Smooth muscle cell (in vitro differentiated cells): ENCODE measurements at regions not wholly inside any gene's neighbourhood (a gene's known extent, or its start where the extent isn't known, plus 50 kb on each side); places are given as distances from the start of the nearest gene placed in this dataset.

Experiments
- DNase-seq: peaks from one replicate; lab custom pipeline; 2025; ENCODE audit not compliant: unreplicated experiment; lab: John Stamatoyannopoulos, UW
- H2AFZ ChIP-seq: fragments of 200-600 bp; sonication (generic); 2 replicates; pipeline ENCODE4 v1.6.0; 2016; ENCODE audit warnings: antibody characterized with exemption, low read depth, mild to moderate bottlenecking
- H3F3A ChIP-seq: fragments of 200-600 bp; sonication (generic); 2 replicates; pipeline ENCODE4 v1.6.0; 2017; ENCODE audit warnings: antibody characterized with exemption, low read depth
- H3K27ac ChIP-seq: fragments of 200-600 bp; sonication (generic); 2 replicates; pipeline ENCODE4 v1.5.1; 2016; ENCODE audit warnings: low read depth, mild to moderate bottlenecking
- H3K27me3 ChIP-seq: fragments of 200-600 bp; sonication (generic); 2 replicates; pipeline ENCODE4 v1.6.1; 2016; ENCODE audit warnings: low read depth, mild to moderate bottlenecking
- H3K36me3 ChIP-seq: fragments of 200-600 bp; sonication (generic); 2 replicates; pipeline ENCODE4 v1.5.1; 2016; ENCODE audit warnings: low read depth
- H3K4me1 ChIP-seq: fragments of 200-600 bp; sonication (generic); 2 replicates; pipeline ENCODE4 v1.5.1; 2016; ENCODE audit warnings: low read depth
- H3K4me2 ChIP-seq: fragments of 200-600 bp; sonication (generic); 2 replicates; pipeline ENCODE4 v1.6.0; 2016; ENCODE audit warnings: mild to moderate bottlenecking
- H3K4me3 ChIP-seq: fragments of 200-600 bp; sonication (generic); 2 replicates; pipeline ENCODE4 v1.5.1; 2016; ENCODE audit warnings: mild to moderate bottlenecking
- H3K79me2 ChIP-seq: fragments of 200-600 bp; sonication (generic); 2 replicates; pipeline ENCODE4 v1.6.0; 2016; ENCODE audit warnings: low read depth, mild to moderate bottlenecking
- H3K9ac ChIP-seq: fragments of 200-600 bp; sonication (generic); 2 replicates; pipeline ENCODE4 v1.6.0; 2016; ENCODE audit warnings: low read depth
- H3K9me3 ChIP-seq: fragments of 200-600 bp; sonication (generic); replicated peaks from 2 replicates; pipeline ENCODE4 v1.5.1; 2016; ENCODE audit warnings: low read depth
- H4K20me1 ChIP-seq: fragments of 200-600 bp; sonication (generic); 2 replicates; pipeline ENCODE4 v1.6.0; 2016; ENCODE audit warnings: low read depth
- WGBS: methylation state at CpG from one replicate; pipeline ENCODE4 v1.1.7; 2016; ENCODE audit warnings: low lambda C conversion rate; 5-methylcytosine and 5-hydroxymethylcytosine counted together
- TF ChIP-seq, protein P1 (sequence below): fragments of 200-600 bp; sonication (generic); IDR thresholded peaks from 2 replicates; pipeline ENCODE4 v1.5.1; 2017; ENCODE audit warnings: borderline replicate concordance, mild to moderate bottlenecking, antibody characterized with exemption; ENCODE audit not compliant: insufficient read depth, poor library complexity, severe bottlenecking

- TF ChIP-seq, protein P1, sequence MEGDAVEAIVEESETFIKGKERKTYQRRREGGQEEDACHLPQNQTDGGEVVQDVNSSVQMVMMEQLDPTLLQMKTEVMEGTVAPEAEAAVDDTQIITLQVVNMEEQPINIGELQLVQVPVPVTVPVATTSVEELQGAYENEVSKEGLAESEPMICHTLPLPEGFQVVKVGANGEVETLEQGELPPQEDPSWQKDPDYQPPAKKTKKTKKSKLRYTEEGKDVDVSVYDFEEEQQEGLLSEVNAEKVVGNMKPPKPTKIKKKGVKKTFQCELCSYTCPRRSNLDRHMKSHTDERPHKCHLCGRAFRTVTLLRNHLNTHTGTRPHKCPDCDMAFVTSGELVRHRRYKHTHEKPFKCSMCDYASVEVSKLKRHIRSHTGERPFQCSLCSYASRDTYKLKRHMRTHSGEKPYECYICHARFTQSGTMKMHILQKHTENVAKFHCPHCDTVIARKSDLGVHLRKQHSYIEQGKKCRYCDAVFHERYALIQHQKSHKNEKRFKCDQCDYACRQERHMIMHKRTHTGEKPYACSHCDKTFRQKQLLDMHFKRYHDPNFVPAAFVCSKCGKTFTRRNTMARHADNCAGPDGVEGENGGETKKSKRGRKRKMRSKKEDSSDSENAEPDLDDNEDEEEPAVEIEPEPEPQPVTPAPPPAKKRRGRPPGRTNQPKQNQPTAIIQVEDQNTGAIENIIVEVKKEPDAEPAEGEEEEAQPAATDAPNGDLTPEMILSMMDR = no peak
- H2AFZ ChIP-seq = no peak overlapping the region
- H3F3A ChIP-seq = no peaks in the 10 kb centered on the region
- H3K79me2 ChIP-seq = no peaks in the 10 kb centered on the region
- no peaks in the 10 kb centered on the region for H4K20me1 ChIP-seq
- H3K9ac ChIP-seq = no peak overlapping the region
- no peak overlapping the region for H3K27ac ChIP-seq
- DNase-seq = no peak
- H3K4me2 ChIP-seq = no peak overlapping the region
- H3K4me1 ChIP-seq = no peaks in the 10 kb centered on the region
- no peaks in the 10 kb centered on the region for H3K9me3 ChIP-seq
- H3K36me3 ChIP-seq = no peaks in the 10 kb centered on the region
- H3K27me3 ChIP-seq = no peaks in the 10 kb centered on the region
- H3K4me3 ChIP-seq = no peak overlapping the region
Observed at GRCh38 chr7:18145160-18145559, 117.5 kb upstream of the PRPS1L1 start.

DNA sequence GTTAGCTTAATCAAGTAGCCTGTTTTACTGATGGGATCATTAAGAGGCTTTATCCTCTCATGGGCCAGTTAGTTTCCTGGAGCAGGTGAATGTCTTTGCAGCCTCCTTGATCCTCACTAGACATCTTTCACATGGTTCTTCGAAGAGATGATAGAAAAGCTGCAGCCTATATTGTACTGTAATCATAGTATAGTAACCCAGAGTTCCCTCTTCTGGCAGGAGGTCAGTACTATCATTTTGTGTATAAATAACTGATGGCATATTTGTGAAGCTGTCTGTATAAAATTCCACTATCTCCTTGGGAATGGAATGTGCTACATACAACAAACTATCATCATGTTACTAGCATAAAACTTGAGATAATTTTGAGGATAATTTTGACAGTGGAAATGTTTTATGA is 123.8 kb upstream of the PRPS1L1 start:
- H3K9me3 ChIP-seq = no peaks in the 10 kb centered on the region
- H3K4me1 ChIP-seq = no peaks in the 10 kb centered on the region
- no peak overlapping the region for H3K9ac ChIP-seq
- no peaks in the 10 kb centered on the region for H3F3A ChIP-seq
- no peaks in the 10 kb centered on the region for H3K79me2 ChIP-seq
- TF ChIP-seq, protein P1 = no peak
- no peak overlapping the region for H3K27ac ChIP-seq
- H2AFZ ChIP-seq = no peak overlapping the region
- H3K27me3 ChIP-seq = peaks cover 14% of the 10 kb centered on the region
- no peak for DNase-seq
- no peak overlapping the region for H3K4me2 ChIP-seq
- no peak overlapping the region for H3K4me3 ChIP-seq
- WGBS = 74% methylated on average over 1 of the region's 1 CpG
- H4K20me1 ChIP-seq = no peaks in the 10 kb centered on the region
- H3K36me3 ChIP-seq = no peaks in the 10 kb centered on the region

- TF ChIP-seq, protein P1 = no peak
- H3K9ac ChIP-seq = no peak overlapping the region
- peaks cover 24% of the 10 kb centered on the region for H3K27me3 ChIP-seq
- no peaks in the 10 kb centered on the region for H3F3A ChIP-seq
- H2AFZ ChIP-seq = no peak overlapping the region
- H4K20me1 ChIP-seq = no peaks in the 10 kb centered on the region
- no peaks in the 10 kb centered on the region for H3K9me3 ChIP-seq
- no peaks in the 10 kb centered on the region for H3K79me2 ChIP-seq
- 91% methylated on average over 6 of the region's 6 CpGs for WGBS
- no peaks in the 10 kb centered on the region for H3K36me3 ChIP-seq
- H3K4me2 ChIP-seq = no peak overlapping the region
- DNase-seq = no peak
- no peaks in the 10 kb centered on the region for H3K4me1 ChIP-seq
- H3K4me3 ChIP-seq = no peak overlapping the region
- no peak overlapping the region for H3K27ac ChIP-seq
Observed at GRCh38 chr7:18153183-18153748, 125.6 kb upstream of the PRPS1L1 start.

DNA sequence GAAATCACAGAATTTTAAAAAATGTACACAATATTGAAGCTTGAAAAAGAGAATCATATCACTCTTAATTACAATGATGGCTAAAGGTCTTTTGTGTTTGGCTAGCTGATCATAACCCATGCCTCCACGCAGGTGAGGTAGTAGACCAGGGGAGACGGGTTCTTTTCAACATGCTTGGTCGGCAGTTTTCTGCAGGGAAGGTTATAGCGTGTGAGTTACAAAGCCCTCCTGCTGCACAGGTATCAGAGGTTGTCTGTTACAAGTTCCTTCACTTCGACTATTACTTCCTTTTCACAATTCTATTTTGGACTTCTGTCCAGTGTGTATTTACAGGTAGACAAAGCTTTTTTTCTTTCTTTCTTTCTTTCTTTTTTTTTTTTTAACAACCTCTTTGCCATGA is 127.1 kb upstream of the PRPS1L1 start:
- Histone ChIP-seq H3K27me3 (peaks cover 26% of the 10 kb centered on the region), H3F3A (no peaks in the 10 kb centered on the region), H3K36me3 (no peaks in the 10 kb centered on the region), H4K20me1 (no peaks in the 10 kb centered on the region), H3K27ac (no peak overlapping the region), H2AFZ (no peak overlapping the region), H3K9me3 (no peaks in the 10 kb centered on the region), H3K79me2 (no peaks in the 10 kb centered on the region), H3K9ac (no peak overlapping the region), H3K4me2 (no peak overlapping the region), H3K4me1 (no peaks in the 10 kb centered on the region), H3K4me3 (no peak overlapping the region)
- no peak for DNase-seq
- TF ChIP-seq, protein P1 = no peak
- 82% methylated on average over 5 of the region's 5 CpGs for WGBS
